GM12878 (cell line): ENCODE measurements at regions not wholly inside any gene's neighbourhood (a gene's known extent, or its start where the extent isn't known, plus 50 kb on each side); places are given as distances from the start of the nearest gene placed in this dataset.

ENCODE experiments used
- ATAC-seq: fragments of 200-7000 bp; cut with Tn5 transposase; 3 replicates; pipeline ENCODE4 v1.9.1; 2020; ENCODE audit warnings: mild to moderate bottlenecking, moderate library complexity
- BruUV-seq: library from RNA; stranded (reverse); fragments of 400-500 nt; replicated peaks from 2 replicates; lab custom pipeline; 2021; lab: Mats Ljungman, UMichigan
- CTCF ChIA-PET: fragments of 300-600 bp; sonication (Branson Sonifier 250); formaldehyde crosslinking; extraction: SDS; loops from one replicate; lab custom pipeline; 2021; ENCODE audit warnings: inconsistent platforms; lab: Yijun Ruan, JAX
- POLR2A ChIA-PET: fragments of 350-600 bp; formaldehyde crosslinking; extraction: SDS; loops from one replicate; lab custom pipeline; 2021; ENCODE audit warnings: inconsistent platforms; lab: Charles Lee
- RAD21 ChIA-PET: fragments of 300-600 bp; sonication (Branson Sonifier 250); formaldehyde crosslinking; loops from one replicate; lab custom pipeline; 2023; ENCODE audit warnings: antibody characterized with exemption; ENCODE audit not compliant: unreplicated experiment; lab: Charles Lee
- SMC1A ChIA-PET: fragments of 300-600 bp; sonication (Branson Sonifier 250); formaldehyde crosslinking; loops from one replicate; lab custom pipeline; 2023; ENCODE audit not compliant: unreplicated experiment, uncharacterized antibody; lab: Charles Lee
- DNase-seq: peaks from one replicate; pipeline ENCODE4 v3.0.0-alpha.2; 2011; ENCODE audit warnings: low read depth, low spot score
- FAIRE-seq: peaks from 3 replicates; lab custom pipeline; 2011; peaks lifted over from hg19 to GRCh38; lab: Jason Lieb, UNC
- H2AFZ ChIP-seq: 2 replicates; pipeline ENCODE4 v1.6.0; 2011; ENCODE audit warnings: low read depth, low read length, control low read depth; ENCODE audit not compliant: control insufficient read depth
- H3K27ac ChIP-seq: 2 replicates; pipeline ENCODE4 v1.5.1; 2011; ENCODE audit warnings: control low read depth; ENCODE audit not compliant: control insufficient read depth, insufficient read depth
- H3K27me3 ChIP-seq, 2 experiments: replicated peaks in 1 of 2; 2 replicates each; pipeline versions ENCODE4 v1.6.0 to v1.6.1; 2011; ENCODE audit warnings: low read length in 1 of 2; ENCODE audit not compliant: control insufficient read depth in 2 of 2, insufficient read depth in 2 of 2
- H3K36me3 ChIP-seq, 2 experiments: 2 replicates each; pipeline ENCODE4 v1.5.1; 2011; ENCODE audit warnings: low read length in 1 of 2; ENCODE audit not compliant: control insufficient read depth in 2 of 2, insufficient read depth in 2 of 2
- H3K4me1 ChIP-seq: 2 replicates; pipeline ENCODE4 v1.6.1; 2011; ENCODE audit warnings: mild to moderate bottlenecking, low read length, moderate library complexity, mixed read lengths; ENCODE audit not compliant: control insufficient read depth, insufficient read depth
- H3K4me2 ChIP-seq: 2 replicates; pipeline ENCODE4 v1.6.0; 2011; ENCODE audit warnings: control low read depth; ENCODE audit not compliant: control insufficient read depth, insufficient read depth
- H3K4me3 ChIP-seq: fragments of 200-600 bp; sonication (generic); 2 replicates; pipeline ENCODE4 v1.5.1; 2016
- H3K79me2 ChIP-seq: 2 replicates; pipeline ENCODE4 v1.6.0; 2011; ENCODE audit warnings: low read length; ENCODE audit not compliant: control insufficient read depth, insufficient read depth
- H3K9ac ChIP-seq: 2 replicates; pipeline ENCODE4 v1.8.0; 2011; ENCODE audit warnings: low read length, control low read depth, mixed read lengths; ENCODE audit not compliant: control insufficient read depth, insufficient read depth
- H3K9me3 ChIP-seq: replicated peaks from 3 replicates; pipeline ENCODE4 v1.5.1; 2011; ENCODE audit warnings: mild to moderate bottlenecking, low read length; ENCODE audit not compliant: control insufficient read depth, insufficient read depth
- H4K20me1 ChIP-seq: 2 replicates; pipeline ENCODE4 v1.6.0; 2011; ENCODE audit not compliant: control insufficient read depth, insufficient read depth
- BCL11A ChIP-seq: IDR thresholded peaks from 2 replicates; pipeline ENCODE4 v1.6.1; 2011; ENCODE audit warnings: low read depth, low read length
- CHD1 ChIP-seq: IDR thresholded peaks from 2 replicates; pipeline ENCODE4 v1.6.1; 2012; ENCODE audit warnings: low read depth, low read length, improper control_type of control experiment
- IKZF2 ChIP-seq, 2 experiments: fragments of 450-650 bp; IDR thresholded peaks; 2 replicates each; pipeline ENCODE4 v1.6.1; 2017; ENCODE audit warnings: mild to moderate bottlenecking in 2 of 2, moderate library complexity in 2 of 2
- SIN3A ChIP-seq: IDR thresholded peaks from 2 replicates; pipeline ENCODE4 v1.6.1; 2012; ENCODE audit warnings: low read depth, low read length, improper control_type of control experiment
- ZNF24 ChIP-seq: fragments of 450-650 bp; IDR thresholded peaks from 2 replicates; pipeline ENCODE4 v1.6.1; 2017; ENCODE audit warnings: antibody characterized with exemption, mild to moderate bottlenecking
- ZZZ3 ChIP-seq: IDR thresholded peaks from 2 replicates; pipeline ENCODE4 v1.6.1; 2011; ENCODE audit warnings: low read depth; ENCODE audit not compliant: control insufficient read depth, insufficient read length
- WGBS: methylation state at CpG from one replicate; pipeline ENCODE4 v1.1.6; 2016; ENCODE audit warnings: low lambda C conversion rate; ENCODE audit not compliant: insufficient replicate concordance, insufficient coverage; ENCODE audit errors: missing lambda C conversion rate; 5-methylcytosine and 5-hydroxymethylcytosine counted together
- in situ Hi-C: fragments of 300-500 bp; cut with MboI; formaldehyde crosslinking; loops from 9 replicates; pipeline ENCODE4 v1.14.3; 2018; ENCODE audit warnings: mixed read lengths
- intact Hi-C: fragments of 100-400 bp; cut with micrococcal nuclease; formaldehyde crosslinking; loops from one replicate; pipeline ENCODE4 v1.14.2; 2022; ENCODE audit not compliant: unreplicated experiment
- TF ChIP-seq, protein P1 (sequence below): fragments of 450-650 bp; IDR thresholded peaks from 2 replicates; pipeline ENCODE4 v1.6.1; 2017; ENCODE audit warnings: mild to moderate bottlenecking
- TF ChIP-seq, protein P2 (sequence below): fragments of 450-650 bp; IDR thresholded peaks from 2 replicates; pipeline ENCODE4 v1.6.1; 2017; ENCODE audit warnings: mild to moderate bottlenecking, moderate library complexity
- TF ChIP-seq, protein P3 (sequence below): fragments of 450-650 bp; IDR thresholded peaks from 2 replicates; pipeline ENCODE4 v1.6.1; 2018; ENCODE audit warnings: borderline replicate concordance, mild to moderate bottlenecking; ENCODE audit not compliant: partially characterized antibody
- TF ChIP-seq, protein P4 (sequence below): fragments of 450-650 bp; IDR thresholded peaks from 2 replicates; pipeline ENCODE4 v1.6.1; 2017; ENCODE audit warnings: mild to moderate bottlenecking, low read depth, inconsistent platforms; ENCODE audit not compliant: poor library complexity, severe bottlenecking

DNA sequence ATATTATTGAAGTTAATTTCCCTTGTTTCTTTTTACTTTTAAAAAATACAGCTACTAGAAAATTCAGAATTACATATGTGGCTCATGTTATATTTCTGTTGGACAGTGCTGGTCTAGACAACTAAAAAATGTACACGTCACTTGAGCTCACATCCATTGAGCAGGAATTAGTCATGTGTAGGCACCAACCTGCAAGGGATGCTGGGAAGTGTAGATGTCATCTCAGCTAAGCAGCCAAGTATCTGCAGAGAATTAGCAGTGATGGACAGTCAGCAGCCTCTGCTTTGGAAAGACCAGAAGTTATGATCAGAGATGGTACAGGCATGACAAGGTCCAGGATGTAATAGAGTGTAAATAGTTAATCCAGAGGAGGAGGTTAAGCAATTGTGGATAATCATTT lies 87.1 kb upstream of the HS3ST2 start:
- Histone ChIP-seq H2AFZ (no peak overlapping the region), H4K20me1 (no peaks in the 10 kb centered on the region), H3K36me3 (no peaks in the 10 kb centered on the region), H3K9me3 (no peaks in the 10 kb centered on the region), H3K4me3 (no peak overlapping the region), H3K4me2 (no peak overlapping the region), H3K79me2 (no peaks in the 10 kb centered on the region), H3K9ac (no peak overlapping the region), H3K27ac (no peak overlapping the region), H3K4me1 (no peaks in the 10 kb centered on the region), H3K27me3 (no peaks in the 10 kb centered on the region)
- ATAC-seq (no peak), DNase-seq (no peak), FAIRE-seq (no peak)
- ChIA-PET CTCF (no interaction called here), SMC1A (no interaction called here), POLR2A (no interaction called here), RAD21 (no interaction called here)
- intact Hi-C loops, result no loop called here
- no TSS peak for BruUV-seq
- in situ Hi-C loops, result no loop called here
- WGBS, result 0% methylated on average over 1 of the region's 1 CpG
- no peak for TF ChIP-seq BCL11A
- TF ChIP-seq, protein P1, sequence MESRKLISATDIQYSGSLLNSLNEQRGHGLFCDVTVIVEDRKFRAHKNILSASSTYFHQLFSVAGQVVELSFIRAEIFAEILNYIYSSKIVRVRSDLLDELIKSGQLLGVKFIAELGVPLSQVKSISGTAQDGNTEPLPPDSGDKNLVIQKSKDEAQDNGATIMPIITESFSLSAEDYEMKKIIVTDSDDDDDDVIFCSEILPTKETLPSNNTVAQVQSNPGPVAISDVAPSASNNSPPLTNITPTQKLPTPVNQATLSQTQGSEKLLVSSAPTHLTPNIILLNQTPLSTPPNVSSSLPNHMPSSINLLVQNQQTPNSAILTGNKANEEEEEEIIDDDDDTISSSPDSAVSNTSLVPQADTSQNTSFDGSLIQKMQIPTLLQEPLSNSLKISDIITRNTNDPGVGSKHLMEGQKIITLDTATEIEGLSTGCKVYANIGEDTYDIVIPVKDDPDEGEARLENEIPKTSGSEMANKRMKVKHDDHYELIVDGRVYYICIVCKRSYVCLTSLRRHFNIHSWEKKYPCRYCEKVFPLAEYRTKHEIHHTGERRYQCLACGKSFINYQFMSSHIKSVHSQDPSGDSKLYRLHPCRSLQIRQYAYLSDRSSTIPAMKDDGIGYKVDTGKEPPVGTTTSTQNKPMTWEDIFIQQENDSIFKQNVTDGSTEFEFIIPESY, result no peak
- TF ChIP-seq, protein P2, sequence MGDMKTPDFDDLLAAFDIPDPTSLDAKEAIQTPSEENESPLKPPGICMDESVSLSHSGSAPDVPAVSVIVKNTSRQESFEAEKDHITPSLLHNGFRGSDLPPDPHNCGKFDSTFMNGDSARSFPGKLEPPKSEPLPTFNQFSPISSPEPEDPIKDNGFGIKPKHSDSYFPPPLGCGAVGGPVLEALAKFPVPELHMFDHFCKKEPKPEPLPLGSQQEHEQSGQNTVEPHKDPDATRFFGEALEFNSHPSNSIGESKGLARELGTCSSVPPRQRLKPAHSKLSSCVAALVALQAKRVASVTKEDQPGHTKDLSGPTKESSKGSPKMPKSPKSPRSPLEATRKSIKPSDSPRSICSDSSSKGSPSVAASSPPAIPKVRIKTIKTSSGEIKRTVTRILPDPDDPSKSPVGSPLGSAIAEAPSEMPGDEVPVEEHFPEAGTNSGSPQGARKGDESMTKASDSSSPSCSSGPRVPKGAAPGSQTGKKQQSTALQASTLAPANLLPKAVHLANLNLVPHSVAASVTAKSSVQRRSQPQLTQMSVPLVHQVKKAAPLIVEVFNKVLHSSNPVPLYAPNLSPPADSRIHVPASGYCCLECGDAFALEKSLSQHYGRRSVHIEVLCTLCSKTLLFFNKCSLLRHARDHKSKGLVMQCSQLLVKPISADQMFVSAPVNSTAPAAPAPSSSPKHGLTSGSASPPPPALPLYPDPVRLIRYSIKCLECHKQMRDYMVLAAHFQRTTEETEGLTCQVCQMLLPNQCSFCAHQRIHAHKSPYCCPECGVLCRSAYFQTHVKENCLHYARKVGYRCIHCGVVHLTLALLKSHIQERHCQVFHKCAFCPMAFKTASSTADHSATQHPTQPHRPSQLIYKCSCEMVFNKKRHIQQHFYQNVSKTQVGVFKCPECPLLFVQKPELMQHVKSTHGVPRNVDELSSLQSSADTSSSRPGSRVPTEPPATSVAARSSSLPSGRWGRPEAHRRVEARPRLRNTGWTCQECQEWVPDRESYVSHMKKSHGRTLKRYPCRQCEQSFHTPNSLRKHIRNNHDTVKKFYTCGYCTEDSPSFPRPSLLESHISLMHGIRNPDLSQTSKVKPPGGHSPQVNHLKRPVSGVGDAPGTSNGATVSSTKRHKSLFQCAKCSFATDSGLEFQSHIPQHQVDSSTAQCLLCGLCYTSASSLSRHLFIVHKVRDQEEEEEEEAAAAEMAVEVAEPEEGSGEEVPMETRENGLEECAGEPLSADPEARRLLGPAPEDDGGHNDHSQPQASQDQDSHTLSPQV, result no peak
- TF ChIP-seq CHD1, result no peak
- TF ChIP-seq, protein P3, sequence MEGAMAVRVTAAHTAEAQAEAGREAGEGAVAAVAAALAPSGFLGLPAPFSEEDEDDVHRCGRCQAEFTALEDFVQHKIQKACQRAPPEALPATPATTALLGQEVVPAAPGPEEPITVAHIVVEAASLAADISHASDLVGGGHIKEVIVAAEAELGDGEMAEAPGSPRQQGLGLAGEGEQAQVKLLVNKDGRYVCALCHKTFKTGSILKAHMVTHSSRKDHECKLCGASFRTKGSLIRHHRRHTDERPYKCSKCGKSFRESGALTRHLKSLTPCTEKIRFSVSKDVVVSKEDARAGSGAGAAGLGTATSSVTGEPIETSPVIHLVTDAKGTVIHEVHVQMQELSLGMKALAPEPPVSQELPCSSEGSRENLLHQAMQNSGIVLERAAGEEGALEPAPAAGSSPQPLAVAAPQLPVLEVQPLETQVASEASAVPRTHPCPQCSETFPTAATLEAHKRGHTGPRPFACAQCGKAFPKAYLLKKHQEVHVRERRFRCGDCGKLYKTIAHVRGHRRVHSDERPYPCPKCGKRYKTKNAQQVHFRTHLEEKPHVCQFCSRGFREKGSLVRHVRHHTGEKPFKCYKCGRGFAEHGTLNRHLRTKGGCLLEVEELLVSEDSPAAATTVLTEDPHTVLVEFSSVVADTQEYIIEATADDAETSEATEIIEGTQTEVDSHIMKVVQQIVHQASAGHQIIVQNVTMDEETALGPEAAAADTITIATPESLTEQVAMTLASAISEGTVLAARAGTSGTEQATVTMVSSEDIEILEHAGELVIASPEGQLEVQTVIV, result no peak
- no peak for TF ChIP-seq SIN3A
- TF ChIP-seq IKZF2 (IDR thresholded peaks at IDR 0.05), result no peak
- TF ChIP-seq ZZZ3, result no peak
- TF ChIP-seq ZNF24, result no peak
- TF ChIP-seq, protein P4, sequence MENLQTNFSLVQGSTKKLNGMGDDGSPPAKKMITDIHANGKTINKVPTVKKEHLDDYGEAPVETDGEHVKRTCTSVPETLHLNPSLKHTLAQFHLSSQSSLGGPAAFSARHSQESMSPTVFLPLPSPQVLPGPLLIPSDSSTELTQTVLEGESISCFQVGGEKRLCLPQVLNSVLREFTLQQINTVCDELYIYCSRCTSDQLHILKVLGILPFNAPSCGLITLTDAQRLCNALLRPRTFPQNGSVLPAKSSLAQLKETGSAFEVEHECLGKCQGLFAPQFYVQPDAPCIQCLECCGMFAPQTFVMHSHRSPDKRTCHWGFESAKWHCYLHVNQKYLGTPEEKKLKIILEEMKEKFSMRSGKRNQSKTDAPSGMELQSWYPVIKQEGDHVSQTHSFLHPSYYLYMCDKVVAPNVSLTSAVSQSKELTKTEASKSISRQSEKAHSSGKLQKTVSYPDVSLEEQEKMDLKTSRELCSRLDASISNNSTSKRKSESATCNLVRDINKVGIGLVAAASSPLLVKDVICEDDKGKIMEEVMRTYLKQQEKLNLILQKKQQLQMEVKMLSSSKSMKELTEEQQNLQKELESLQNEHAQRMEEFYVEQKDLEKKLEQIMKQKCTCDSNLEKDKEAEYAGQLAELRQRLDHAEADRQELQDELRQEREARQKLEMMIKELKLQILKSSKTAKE, result no peak
